ENCODE measurements at regions not wholly inside any gene's neighbourhood (a gene's known extent, or its start where the extent isn't known, plus 50 kb on each side); places are given as distances from the start of the nearest gene placed in this dataset.
"Not testable (repeated sequence)": the region's sequence is repeated elsewhere in the genome, so short reads cannot be mapped to it uniquely, and the experiment has no call there.

- no peak overlapping the region for H3K4me3 ChIP-seq
- H3K27ac ChIP-seq = no peak overlapping the region
- no peaks in the 10 kb centered on the region for H3K36me3 ChIP-seq
- DNase-seq (ENCODE audit: low spot score) = no peak
- no peaks in the 10 kb centered on the region for H3K9me3 ChIP-seq
- H3K4me1 ChIP-seq = no peaks in the 10 kb centered on the region
- no peaks in the 10 kb centered on the region for H3K27me3 ChIP-seq
- TF ChIP-seq, protein P1, sequence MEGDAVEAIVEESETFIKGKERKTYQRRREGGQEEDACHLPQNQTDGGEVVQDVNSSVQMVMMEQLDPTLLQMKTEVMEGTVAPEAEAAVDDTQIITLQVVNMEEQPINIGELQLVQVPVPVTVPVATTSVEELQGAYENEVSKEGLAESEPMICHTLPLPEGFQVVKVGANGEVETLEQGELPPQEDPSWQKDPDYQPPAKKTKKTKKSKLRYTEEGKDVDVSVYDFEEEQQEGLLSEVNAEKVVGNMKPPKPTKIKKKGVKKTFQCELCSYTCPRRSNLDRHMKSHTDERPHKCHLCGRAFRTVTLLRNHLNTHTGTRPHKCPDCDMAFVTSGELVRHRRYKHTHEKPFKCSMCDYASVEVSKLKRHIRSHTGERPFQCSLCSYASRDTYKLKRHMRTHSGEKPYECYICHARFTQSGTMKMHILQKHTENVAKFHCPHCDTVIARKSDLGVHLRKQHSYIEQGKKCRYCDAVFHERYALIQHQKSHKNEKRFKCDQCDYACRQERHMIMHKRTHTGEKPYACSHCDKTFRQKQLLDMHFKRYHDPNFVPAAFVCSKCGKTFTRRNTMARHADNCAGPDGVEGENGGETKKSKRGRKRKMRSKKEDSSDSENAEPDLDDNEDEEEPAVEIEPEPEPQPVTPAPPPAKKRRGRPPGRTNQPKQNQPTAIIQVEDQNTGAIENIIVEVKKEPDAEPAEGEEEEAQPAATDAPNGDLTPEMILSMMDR (IDR thresholded peaks at IDR 0.05) = no peak
These were observed 228.6 kb downstream of the ZNF621 start for GRCh38 chr3:40753291-40753770.

DNA sequence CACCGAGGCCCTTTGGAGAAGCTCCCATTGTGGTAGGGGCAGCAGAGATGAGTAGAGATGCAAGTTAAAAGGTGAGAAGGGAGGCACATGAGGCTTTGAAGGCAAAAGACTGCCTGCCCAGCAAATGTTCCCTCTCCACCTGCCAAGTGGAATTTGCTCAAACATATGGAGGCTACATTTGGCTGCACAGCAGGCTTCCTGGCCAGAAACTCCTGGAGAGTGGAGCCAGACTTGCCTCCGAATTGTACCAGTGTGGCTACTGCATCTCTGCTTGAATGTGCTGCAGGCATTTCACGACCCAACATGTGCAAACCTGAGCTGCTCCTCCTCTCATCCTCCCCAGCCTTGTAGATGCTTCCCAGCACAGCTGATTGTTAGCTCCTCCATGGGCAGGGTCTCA, 229.2 kb downstream of the ZNF621 start:
- TF ChIP-seq, protein P1 (IDR thresholded peaks at IDR 0.05) = no peak
- H3K9me3 ChIP-seq = no peaks in the 10 kb centered on the region
- H3K4me3 ChIP-seq = no peak overlapping the region
- no peaks in the 10 kb centered on the region for H3K27me3 ChIP-seq
- no peak overlapping the region for H3K27ac ChIP-seq
- no peak for DNase-seq (ENCODE audit: low spot score)
- no peaks in the 10 kb centered on the region for H3K36me3 ChIP-seq
- H3K4me1 ChIP-seq = no peaks in the 10 kb centered on the region

DNA sequence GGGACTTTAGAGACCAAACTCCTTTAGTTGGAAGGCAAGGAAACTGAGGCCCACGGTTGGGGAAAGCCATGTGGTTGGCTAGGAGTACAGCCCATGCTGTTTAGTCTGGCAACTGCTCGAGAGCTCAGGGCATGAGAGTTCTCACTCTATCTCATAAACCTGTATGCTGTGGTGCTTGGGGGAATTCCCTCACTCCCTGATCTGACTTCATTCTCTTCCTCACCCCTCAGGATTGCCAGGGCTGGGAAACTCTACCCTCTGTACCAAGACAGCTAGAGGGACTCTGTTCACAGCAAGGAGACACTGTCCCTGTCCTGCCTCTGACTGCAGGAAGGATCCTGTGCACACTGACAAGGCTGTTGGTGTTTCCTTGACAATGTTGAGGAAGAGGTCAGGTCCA, 230.2 kb downstream of the ZNF621 start:
- Histone ChIP-seq H3K4me1 (no peaks in the 10 kb centered on the region), H3K27ac (no peak overlapping the region), H3K36me3 (no peaks in the 10 kb centered on the region), H3K9me3 (no peaks in the 10 kb centered on the region), H3K27me3 (no peaks in the 10 kb centered on the region), H3K4me3 (no peak overlapping the region)
- DNase-seq (ENCODE audit: low spot score) = no peak
- TF ChIP-seq, protein P1 (IDR thresholded peaks at IDR 0.05) = no peak

DNA sequence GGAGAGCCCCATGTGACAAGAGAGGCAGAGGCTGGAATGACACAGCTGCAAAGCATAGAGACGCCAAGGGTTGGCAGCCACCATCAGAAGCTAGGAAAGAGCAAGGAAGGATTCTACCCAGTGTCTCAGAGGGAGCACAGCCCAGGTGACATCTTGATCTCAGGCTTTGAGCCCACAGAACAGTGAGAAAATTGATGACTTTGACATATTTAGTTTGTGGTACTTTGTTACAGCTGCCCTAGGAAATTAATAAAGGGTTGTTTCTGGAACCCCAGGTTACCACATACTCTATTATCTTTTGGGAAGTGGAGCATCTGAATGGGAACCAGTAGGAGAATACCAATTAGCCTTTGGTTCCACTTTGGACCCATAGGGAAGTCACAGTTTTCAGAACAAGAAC, 231.7 kb downstream of the ZNF621 start:
- H3K27ac ChIP-seq = no peak overlapping the region
- H3K9me3 ChIP-seq = no peaks in the 10 kb centered on the region
- no peaks in the 10 kb centered on the region for H3K36me3 ChIP-seq
- H3K4me3 ChIP-seq = no peak overlapping the region
- no peaks in the 10 kb centered on the region for H3K27me3 ChIP-seq
- DNase-seq (ENCODE audit: low spot score) = no peak
- TF ChIP-seq, protein P1 (IDR thresholded peaks at IDR 0.05) = no peak
- H3K4me1 ChIP-seq = no peaks in the 10 kb centered on the region

- not testable (repeated sequence) for H3K4me3 ChIP-seq; H3K36me3 ChIP-seq; DNase-seq (ENCODE audit: low spot score); H3K27me3 ChIP-seq; H3K27ac ChIP-seq; H3K4me1 ChIP-seq; H3K9me3 ChIP-seq
These were observed 238.0 kb downstream of the ZNF621 start for GRCh38 chr3:40762771-40763170.

GRCh38 chr3:40763807-40764206, 239.0 kb downstream of the ZNF621 start:
- DNase-seq (ENCODE audit: low spot score) = no peak
- H3K4me3 ChIP-seq = no peak overlapping the region
- H3K4me1 ChIP-seq = no peaks in the 10 kb centered on the region
- H3K36me3 ChIP-seq = no peaks in the 10 kb centered on the region
- no peaks in the 10 kb centered on the region for H3K27me3 ChIP-seq
- H3K27ac ChIP-seq = no peak overlapping the region
- TF ChIP-seq, protein P1 (IDR thresholded peaks at IDR 0.05) = no peak
- H3K9me3 ChIP-seq = peaks cover 0 to 9% of the 10 kb centered on the region in 2 donors

Data from right atrium auricular region (tissue), 2 donors.